HAP-1 (cell line): ENCODE measurements at regions not wholly inside any gene's neighbourhood (a gene's known extent, or its start where the extent isn't known, plus 50 kb on each side); places are given as distances from the start of the nearest gene placed in this dataset.

ENCODE experiments used
- DNase-seq, 2 experiments: peaks; one replicate each; pipeline ENCODE4 v3.0.0-alpha.2; 2016 to 2020; ENCODE audit warnings: low spot score in 2 of 2
- H3K27me3 ChIP-seq: fragments of 250-450 bp; sonication (Bioruptor Pico); 2 replicates; pipeline ENCODE4 v1.5.1; 2020; ENCODE audit warnings: low read depth, mild to moderate bottlenecking, moderate library complexity
- H3K36me3 ChIP-seq: fragments of 250-450 bp; sonication (Bioruptor Pico); replicated peaks from 2 replicates; pipeline ENCODE4 v1.5.1; 2020; ENCODE audit warnings: mild to moderate bottlenecking
- H3K4me1 ChIP-seq: fragments of 250-450 bp; sonication (Bioruptor Pico); 2 replicates; pipeline ENCODE4 v1.5.1; 2020; ENCODE audit warnings: mild to moderate bottlenecking
- H3K4me3 ChIP-seq: fragments of 250-450 bp; sonication (Bioruptor Pico); 2 replicates; pipeline ENCODE4 v1.5.1; 2020; ENCODE audit warnings: mild to moderate bottlenecking, moderate library complexity
- H3K9me3 ChIP-seq: fragments of 250-450 bp; sonication (Bioruptor Pico); 2 replicates; pipeline ENCODE4 v1.5.1; 2020; ENCODE audit warnings: mild to moderate bottlenecking, moderate library complexity
- in situ Hi-C: fragments of 300-500 bp; cut with MboI; formaldehyde crosslinking; loops from 3 replicates; pipeline ENCODE4 v1.14.3; 2020; ENCODE audit warnings: low sequenced_read_pairs, inconsistent platforms, mixed read lengths

DNA sequence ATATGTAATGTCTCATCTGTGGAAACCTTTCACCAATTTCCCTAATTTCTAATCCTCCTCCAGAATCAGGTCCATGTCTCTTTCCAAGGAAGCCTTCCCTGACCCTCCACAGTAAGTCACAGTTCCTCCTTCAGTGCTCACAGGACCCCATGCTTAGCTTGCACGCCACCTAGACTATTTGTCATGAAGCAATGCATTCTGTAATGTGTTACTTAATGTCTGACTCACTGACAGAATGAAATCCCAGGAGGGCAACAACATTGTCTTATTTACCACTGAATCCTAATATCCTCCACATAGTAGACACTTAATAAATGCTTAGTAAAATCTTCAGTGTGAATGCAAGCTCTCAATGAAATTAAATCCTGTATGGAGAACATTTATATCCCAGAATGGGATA lies 245.9 kb upstream of the PLD5 start:
- Histone ChIP-seq H3K27me3 (no peaks in the 10 kb centered on the region; the same call in 1 of the 2 replicates), H3K9me3 (no peaks in the 10 kb centered on the region), H3K36me3 (no peaks in the 10 kb centered on the region), H3K4me3 (no peak overlapping the region), H3K4me1 (no peaks in the 10 kb centered on the region)
- no peak for DNase-seq
- in situ Hi-C loops: no loop called here

DNA sequence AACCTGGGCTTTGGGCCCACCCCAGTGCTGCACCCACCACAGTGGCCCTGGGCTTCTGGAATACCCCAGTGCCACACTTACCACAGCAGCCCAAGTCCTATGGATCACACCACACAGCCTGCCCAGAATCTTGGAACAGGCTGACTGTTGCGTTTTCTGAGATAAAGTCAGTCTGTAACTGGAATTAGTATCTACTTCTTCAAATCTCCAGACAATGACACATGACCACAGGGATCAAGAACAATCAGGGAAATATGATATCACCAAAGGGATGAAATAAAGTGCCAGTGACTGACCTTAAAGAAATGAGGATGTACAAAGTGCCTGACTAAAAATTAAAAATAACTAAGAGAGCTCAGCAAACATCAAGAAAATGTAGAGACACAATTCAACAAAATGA lies 239.7 kb upstream of the PLD5 start:
- DNase-seq: no peak
- no peaks in the 10 kb centered on the region for H3K4me1 ChIP-seq
- in situ Hi-C loops: no loop called here
- no peaks in the 10 kb centered on the region for H3K36me3 ChIP-seq
- H3K4me3 ChIP-seq: no peak overlapping the region
- H3K9me3 ChIP-seq: no peaks in the 10 kb centered on the region
- H3K27me3 ChIP-seq: no peaks in the 10 kb centered on the region

DNA sequence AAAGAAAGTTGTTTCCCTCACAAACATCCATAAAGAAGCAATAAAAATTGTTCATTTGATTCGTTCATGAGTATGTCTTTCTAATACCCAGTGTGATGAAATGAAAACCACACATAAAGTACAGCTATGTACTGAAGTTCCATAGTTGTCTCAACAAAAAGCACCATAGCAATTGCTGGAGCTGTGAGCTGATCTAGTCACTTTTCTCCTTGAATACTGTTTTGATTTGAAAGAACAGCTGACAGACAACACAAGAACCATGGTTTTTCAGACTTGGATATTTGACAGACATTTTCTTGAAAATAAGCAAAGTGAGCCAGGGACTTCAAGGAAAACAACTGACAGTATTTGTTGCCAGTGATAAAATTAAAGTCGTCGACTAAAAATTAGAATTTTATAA lies 237.1 kb upstream of the PLD5 start:
- H3K27me3 ChIP-seq: no peaks in the 10 kb centered on the region
- DNase-seq: no peak
- no peaks in the 10 kb centered on the region for H3K9me3 ChIP-seq

DNA sequence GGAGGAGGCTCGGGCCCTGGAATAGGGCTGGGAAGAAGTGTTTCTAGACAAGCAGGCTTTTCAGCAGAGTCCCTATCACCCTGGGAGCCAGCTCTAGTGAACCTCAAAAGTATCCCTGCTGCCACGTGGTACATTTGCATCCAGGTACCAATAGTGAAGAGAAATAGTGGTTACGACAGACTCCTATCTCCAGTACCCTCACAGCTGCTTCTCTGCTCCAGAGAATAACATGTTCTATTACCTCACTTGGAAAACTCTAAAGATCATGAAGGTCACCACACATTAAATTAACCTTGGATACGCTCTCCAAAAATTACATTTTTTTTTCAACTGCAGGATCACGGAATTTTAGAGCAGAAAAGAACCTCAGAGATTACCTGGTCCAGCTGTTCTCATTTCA lies 230.4 kb upstream of the PLD5 start:
- no peaks in the 10 kb centered on the region for H3K9me3 ChIP-seq
- in situ Hi-C loops: no loop called here
- no peak for DNase-seq
- H3K4me1 ChIP-seq: no peaks in the 10 kb centered on the region
- H3K27me3 ChIP-seq: no peaks in the 10 kb centered on the region
- no peak overlapping the region for H3K4me3 ChIP-seq
- H3K36me3 ChIP-seq: no peaks in the 10 kb centered on the region

More for the DNA sequence above, 237.1 kb upstream of the PLD5 start:
- H3K36me3 ChIP-seq: no peaks in the 10 kb centered on the region
- H3K4me1 ChIP-seq: no peaks in the 10 kb centered on the region
- in situ Hi-C loops: no loop called here
- no peak overlapping the region for H3K4me3 ChIP-seq

DNA sequence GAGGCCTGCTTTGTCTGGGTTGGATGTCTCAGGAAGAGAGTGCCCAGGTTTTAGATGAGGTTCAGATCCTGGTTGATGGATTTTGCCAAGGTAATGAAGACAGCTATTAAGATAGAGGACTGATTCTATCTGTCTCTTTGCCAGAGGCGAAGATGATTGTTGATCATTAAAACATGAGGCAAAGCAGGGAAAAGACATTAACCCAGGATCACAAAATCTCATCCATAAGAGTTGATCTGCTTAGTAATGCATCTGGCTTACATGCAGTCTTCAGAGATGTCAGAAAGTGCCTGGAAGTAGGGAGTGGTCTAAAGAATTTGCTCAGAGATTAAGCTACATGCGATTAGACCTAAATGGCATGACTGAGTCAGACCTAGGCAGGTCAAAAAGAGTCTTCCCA lies 229.6 kb upstream of the PLD5 start:
- DNase-seq: no peak
- no peaks in the 10 kb centered on the region for H3K27me3 ChIP-seq
- no peaks in the 10 kb centered on the region for H3K4me1 ChIP-seq
- no peaks in the 10 kb centered on the region for H3K9me3 ChIP-seq
- no peaks in the 10 kb centered on the region for H3K36me3 ChIP-seq
- in situ Hi-C loops: no loop called here
- H3K4me3 ChIP-seq: no peak overlapping the region

DNA sequence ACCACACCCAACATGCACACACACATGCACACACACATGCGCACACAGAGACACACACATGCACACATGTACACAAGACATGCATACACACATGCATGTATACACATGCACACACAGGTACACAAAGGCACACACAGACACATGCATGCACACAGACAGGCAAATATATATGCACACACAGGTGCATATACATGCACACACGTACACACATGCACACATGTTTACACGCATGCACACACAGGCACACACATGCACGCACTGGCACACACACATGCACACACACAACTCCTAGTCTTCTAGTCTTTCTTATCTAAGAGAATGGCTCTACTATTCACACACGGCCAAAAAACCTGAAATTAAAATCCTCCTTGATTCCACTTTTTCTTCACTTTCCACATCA lies 222.7 kb upstream of the PLD5 start:
- Histone ChIP-seq H3K4me3 (no peak overlapping the region), H3K27me3 (no peaks in the 10 kb centered on the region), H3K4me1 (no peaks in the 10 kb centered on the region), H3K9me3 (no peaks in the 10 kb centered on the region), H3K36me3 (no peaks in the 10 kb centered on the region)
- DNase-seq: no peak
- in situ Hi-C loops: no loop called here

DNA sequence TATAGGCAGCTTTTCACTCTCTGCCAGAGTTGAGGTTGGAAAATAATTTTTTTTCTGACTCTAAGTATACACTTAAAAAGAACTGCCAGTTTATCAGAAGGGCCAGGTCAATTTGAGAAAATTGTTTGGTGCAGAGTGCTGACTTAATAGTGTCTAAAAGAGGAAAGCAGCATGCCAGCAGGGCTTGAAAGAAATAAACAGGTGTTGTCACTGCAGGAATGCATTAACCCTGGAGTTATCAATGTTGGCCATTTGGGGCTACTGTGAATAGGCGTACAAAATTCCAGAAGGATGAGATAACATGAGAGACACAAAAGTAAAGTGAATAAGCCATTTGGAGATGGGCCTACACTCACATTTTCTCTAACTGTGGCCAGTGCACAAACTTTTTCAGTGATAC lies 220.6 kb upstream of the PLD5 start:
- H3K4me3 ChIP-seq: no peak overlapping the region
- no peaks in the 10 kb centered on the region for H3K9me3 ChIP-seq
- H3K36me3 ChIP-seq: no peaks in the 10 kb centered on the region
- no peaks in the 10 kb centered on the region for H3K27me3 ChIP-seq
- no peaks in the 10 kb centered on the region for H3K4me1 ChIP-seq
- in situ Hi-C loops: no loop called here
- no peak for DNase-seq

DNA sequence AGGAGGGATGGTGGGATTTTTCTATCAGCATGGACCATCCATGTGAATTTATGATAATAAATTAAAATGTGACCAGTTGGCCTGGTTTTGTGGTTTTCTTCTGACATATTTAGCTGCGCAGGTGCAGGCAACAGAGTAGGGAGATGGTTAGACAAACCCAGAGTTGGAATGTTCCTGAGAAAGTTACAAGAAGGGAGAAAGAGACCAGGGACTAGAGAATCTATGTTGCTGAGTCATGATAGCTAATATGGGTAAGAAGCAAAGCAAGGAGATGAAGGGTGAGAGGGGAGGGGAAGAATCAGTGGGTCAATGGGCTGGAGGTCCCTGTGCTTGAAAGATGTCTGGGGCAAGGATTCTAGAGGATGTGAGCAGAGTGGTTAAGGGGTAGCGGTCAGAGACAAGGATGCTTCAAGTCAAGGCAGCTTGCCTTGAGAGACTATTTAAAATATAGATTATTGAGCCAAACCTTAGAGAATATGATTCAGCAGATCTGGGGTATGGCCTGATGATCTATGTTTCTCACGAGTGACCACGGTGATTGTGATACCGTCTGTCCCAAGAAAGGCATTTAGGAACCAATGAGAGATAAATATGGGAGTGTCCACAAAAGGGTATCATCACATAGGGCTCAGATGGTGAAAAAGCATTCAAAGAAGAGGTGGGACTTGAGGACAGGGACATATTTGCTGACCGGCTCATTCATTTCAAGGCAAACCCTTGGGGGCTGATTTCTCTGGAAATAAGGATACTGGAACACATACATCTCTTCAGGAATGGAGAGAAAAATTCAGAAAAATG lies 219.7 kb upstream of the PLD5 start:
- in situ Hi-C loops: no loop called here
- DNase-seq: no peak
- H3K9me3 ChIP-seq: no peaks in the 10 kb centered on the region
- H3K4me3 ChIP-seq: no peak overlapping the region
- H3K27me3 ChIP-seq: no peaks in the 10 kb centered on the region
- H3K4me1 ChIP-seq: no peaks in the 10 kb centered on the region
- H3K36me3 ChIP-seq: no peaks in the 10 kb centered on the region

DNA sequence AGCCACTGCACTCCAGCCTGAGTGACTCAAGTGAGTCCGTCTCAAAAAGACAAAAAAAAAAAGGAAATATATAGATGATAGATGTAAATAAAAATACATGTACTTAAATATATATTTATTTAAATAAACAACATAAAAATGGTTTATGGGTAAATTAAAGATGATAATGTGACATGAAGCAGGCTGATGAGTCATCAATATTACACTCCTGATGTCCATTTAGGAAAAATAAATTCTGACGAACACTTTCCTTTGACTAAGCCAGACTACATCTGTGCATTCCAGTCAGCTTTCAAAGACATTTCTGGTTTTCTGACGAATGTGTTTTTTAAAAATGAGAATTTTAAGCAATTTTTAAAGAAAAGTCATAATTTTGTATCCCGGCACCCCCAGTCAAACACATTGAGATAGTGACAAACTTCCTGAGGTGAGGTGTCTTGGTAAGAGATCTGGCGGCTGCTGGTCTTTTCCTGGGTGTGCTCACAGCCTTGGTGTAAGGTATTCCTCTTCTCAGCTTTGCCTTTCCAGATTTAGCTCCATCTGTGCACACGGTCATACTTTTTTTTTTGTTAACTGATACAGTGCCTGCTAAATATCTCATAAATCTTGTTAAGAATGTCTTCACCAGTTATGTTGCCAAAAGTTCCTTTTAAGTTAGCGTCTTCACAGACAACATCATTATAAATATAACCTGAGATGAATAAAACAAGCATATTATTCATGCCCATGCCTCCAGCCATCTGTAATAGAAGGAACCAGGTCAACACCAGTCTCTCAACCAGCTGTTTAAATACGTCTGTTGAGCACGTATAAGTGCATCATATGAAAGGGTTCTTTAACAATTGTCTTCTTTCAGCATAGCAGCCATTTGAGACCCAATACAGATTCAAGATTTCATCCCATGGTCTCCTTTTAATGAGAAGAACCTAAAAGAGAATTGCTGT lies 214.5 kb upstream of the PLD5 start:
- no peaks in the 10 kb centered on the region for H3K36me3 ChIP-seq
- no peaks in the 10 kb centered on the region for H3K9me3 ChIP-seq
- H3K4me3 ChIP-seq: no peak overlapping the region
- no peaks in the 10 kb centered on the region for H3K27me3 ChIP-seq
- no peaks in the 10 kb centered on the region for H3K4me1 ChIP-seq
- no peak for DNase-seq
- in situ Hi-C loops: no loop called here

DNA sequence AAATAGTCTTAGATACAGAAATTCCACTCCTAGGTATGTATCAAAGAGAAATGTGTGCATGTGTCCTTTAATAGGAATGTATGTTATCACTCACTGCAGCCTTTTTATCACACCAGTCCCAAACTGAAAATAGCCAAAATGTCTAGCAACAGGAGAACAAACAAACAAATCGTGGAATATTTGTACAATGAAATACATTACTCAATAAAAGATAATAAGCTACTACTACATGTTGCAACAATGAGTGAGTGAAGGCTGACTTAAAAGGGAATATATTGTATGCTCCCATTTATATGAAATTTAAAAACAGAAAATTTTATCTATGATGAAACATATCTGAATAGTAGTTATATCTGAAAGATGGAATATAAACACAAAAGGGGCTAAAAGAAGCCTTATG lies 212.1 kb upstream of the PLD5 start:
- in situ Hi-C loops: no loop called here
- Histone ChIP-seq H3K9me3 (no peaks in the 10 kb centered on the region), H3K36me3 (no peaks in the 10 kb centered on the region), H3K27me3 (no peaks in the 10 kb centered on the region), H3K4me1 (no peaks in the 10 kb centered on the region), H3K4me3 (no peak overlapping the region)
- DNase-seq: no peak

DNA sequence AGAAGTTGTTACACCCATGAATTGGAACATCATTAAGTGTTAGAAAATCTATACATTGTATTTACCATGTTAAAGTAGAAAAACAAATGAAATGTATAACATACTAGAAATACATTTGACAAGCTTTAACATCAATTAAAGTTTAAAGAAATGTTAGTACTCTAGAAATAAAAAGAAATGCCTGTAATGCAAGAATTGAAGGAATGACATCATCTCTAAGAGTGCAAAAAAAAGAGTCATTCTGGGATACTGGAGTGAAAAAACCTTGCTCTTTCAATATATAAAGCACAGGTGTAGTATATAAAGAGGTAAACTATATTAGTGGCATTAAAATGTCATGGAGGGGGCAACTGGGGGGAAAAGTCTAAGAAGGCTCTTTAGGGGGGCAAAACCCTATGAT lies 210.8 kb upstream of the PLD5 start:
- Histone ChIP-seq H3K9me3 (no peaks in the 10 kb centered on the region), H3K4me3 (no peak overlapping the region), H3K27me3 (no peaks in the 10 kb centered on the region), H3K4me1 (no peaks in the 10 kb centered on the region), H3K36me3 (no peaks in the 10 kb centered on the region)
- no peak for DNase-seq
- in situ Hi-C loops: no loop called here

DNA sequence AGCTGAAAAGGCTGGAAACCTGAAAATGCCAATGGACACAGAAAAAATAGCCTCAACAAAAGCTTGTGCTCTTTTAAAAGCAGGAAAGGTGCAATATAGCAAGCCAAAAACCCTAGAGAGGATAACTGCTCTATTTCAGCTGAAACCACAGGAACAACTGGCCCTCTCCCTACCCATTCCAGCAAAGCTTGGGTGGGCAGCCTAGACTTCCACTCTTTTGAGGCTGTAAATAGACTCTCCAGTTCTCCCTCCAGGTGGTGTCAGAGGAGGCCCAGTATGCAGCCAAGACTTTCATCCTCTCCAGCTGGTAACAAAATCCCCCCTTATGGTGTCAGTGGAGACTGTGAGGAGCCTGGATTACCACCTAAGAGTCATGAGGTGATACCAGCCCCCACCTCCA lies 206.9 kb upstream of the PLD5 start:
- Histone ChIP-seq H3K27me3 (no peaks in the 10 kb centered on the region), H3K4me3 (no peak overlapping the region), H3K9me3 (no peaks in the 10 kb centered on the region), H3K4me1 (no peaks in the 10 kb centered on the region), H3K36me3 (no peaks in the 10 kb centered on the region)
- in situ Hi-C loops: no loop called here
- DNase-seq: no peak

DNA sequence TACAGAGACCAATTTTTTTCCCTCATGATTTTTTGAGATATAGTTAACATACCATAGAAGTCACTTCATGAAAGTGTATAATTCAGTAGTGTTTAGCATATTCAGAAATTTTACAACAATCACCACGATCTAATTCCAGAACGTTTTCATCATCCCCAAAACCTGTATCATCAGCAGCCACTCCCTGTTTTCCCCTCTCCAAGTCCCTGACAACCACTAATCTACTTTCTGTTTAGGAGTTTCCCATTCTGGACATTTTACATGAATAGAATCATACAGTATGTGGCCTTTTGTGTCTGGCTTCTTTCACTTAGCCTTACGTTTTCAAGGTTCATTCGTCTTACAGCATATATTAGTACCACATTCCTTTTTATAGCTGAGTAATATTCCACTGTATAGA lies 204.2 kb upstream of the PLD5 start:
- Histone ChIP-seq H3K27me3 (no peaks in the 10 kb centered on the region), H3K9me3 (no peaks in the 10 kb centered on the region)
- in situ Hi-C loops: no loop called here

DNA sequence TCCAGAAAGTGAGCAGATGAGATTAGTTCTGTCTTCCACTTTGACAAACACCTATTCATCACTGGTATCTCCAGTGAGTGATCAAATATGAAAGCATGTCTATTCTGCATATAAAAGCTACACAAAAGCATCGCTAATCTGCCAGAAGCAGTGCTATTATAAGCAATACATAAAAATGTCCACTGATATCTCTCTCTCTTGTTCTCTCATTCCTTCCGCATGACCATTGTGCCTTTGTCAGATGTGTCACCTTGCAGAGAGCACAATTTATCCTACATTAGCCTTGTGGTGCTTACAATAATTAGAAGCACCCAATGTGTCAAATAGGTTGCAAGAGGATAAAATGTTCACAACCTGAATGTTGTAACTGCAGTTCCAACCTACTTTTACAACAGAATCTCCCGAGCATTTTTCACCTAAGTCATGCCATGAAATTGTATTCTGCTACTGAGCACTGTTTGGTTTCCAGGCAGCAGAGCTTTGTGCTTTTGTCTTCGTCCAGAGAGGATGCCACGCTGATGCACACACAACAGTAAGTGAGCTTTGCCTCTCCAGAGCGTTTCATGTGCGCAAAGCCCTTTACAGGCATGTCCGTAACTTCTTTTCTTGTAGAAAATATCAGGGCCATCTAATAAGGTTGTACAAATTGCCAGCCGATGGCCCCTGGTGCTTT lies 198.7 kb upstream of the PLD5 start:
- DNase-seq: peak; percentile 34 to 80
- no peaks in the 10 kb centered on the region for H3K9me3 ChIP-seq
- in situ Hi-C loops: no loop called here

More for the DNA sequence above, 204.2 kb upstream of the PLD5 start:
- H3K4me1 ChIP-seq: peaks cover under 1% of the 10 kb centered on the region; the same call in 1 of the 2 replicates
- H3K4me3 ChIP-seq: no peak overlapping the region
- no peak for DNase-seq
- H3K36me3 ChIP-seq: no peaks in the 10 kb centered on the region

More for the DNA sequence above, 198.7 kb upstream of the PLD5 start:
- Histone ChIP-seq H3K4me1 (peaks cover 11% of the 10 kb centered on the region), H3K36me3 (no peaks in the 10 kb centered on the region), H3K27me3 (no peaks in the 10 kb centered on the region), H3K4me3 (no peak overlapping the region)
